RWPE1 (cell line): ENCODE measurements at regions not wholly inside any gene's neighbourhood (a gene's known extent, or its start where the extent isn't known, plus 50 kb on each side); places are given as distances from the start of the nearest gene placed in this dataset.

ENCODE experiments used
- CTCF ChIA-PET: fragments of 350-600 bp; sonication (Branson Sonifier 250); formaldehyde crosslinking; extraction: SDS; loops from one replicate; lab custom pipeline; 2021; lab: Yijun Ruan, JAX
- POLR2A ChIA-PET: fragments of 400-600 bp; formaldehyde crosslinking; extraction: SDS; loops from one replicate; lab custom pipeline; 2020; ENCODE audit warnings: antibody characterized with exemption; ENCODE audit not compliant: low non-redundant PET; lab: Yijun Ruan, JAX
- DNase-seq: peaks from one replicate; pipeline ENCODE4 v3.0.0; 2012; ENCODE audit warnings: low spot score
- H3K27ac ChIP-seq: fragments of 450-650 bp; 2 replicates; pipeline ENCODE4 v1.5.1; 2017
- TF ChIP-seq, protein P1 (sequence below): fragments of 450-650 bp; conservative IDR thresholded peaks from 2 replicates; pipeline ENCODE4 v1.5.1; 2017; ENCODE audit warnings: low read depth, mild to moderate bottlenecking

DNA sequence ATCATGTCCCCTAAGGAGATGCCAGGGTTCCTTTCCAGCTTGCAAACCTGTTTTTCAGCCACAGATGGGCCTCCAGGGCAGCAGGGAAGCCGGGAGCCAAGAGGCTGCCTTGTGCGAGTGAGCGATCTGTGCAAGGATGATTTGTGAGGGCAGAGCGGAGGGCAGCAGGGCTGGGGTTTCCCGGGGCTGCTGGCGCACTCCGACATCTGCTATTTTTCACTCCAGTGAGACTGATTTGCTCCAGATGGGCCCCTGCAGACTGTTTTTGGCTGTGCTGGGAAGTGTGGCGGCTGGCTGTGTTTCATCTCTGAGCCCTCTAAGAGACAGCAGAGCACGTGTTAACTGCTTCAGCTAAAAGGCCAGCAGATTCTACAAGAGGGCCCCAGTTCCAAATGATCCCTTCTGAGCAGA, 466.2 kb downstream of the TYW1 start:
- H3K27ac ChIP-seq = no peak overlapping the region
- ChIA-PET CTCF (no interaction called here), POLR2A (no interaction called here)
- TF ChIP-seq, protein P1, sequence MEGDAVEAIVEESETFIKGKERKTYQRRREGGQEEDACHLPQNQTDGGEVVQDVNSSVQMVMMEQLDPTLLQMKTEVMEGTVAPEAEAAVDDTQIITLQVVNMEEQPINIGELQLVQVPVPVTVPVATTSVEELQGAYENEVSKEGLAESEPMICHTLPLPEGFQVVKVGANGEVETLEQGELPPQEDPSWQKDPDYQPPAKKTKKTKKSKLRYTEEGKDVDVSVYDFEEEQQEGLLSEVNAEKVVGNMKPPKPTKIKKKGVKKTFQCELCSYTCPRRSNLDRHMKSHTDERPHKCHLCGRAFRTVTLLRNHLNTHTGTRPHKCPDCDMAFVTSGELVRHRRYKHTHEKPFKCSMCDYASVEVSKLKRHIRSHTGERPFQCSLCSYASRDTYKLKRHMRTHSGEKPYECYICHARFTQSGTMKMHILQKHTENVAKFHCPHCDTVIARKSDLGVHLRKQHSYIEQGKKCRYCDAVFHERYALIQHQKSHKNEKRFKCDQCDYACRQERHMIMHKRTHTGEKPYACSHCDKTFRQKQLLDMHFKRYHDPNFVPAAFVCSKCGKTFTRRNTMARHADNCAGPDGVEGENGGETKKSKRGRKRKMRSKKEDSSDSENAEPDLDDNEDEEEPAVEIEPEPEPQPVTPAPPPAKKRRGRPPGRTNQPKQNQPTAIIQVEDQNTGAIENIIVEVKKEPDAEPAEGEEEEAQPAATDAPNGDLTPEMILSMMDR = no peak
- DNase-seq = no peak

DNA sequence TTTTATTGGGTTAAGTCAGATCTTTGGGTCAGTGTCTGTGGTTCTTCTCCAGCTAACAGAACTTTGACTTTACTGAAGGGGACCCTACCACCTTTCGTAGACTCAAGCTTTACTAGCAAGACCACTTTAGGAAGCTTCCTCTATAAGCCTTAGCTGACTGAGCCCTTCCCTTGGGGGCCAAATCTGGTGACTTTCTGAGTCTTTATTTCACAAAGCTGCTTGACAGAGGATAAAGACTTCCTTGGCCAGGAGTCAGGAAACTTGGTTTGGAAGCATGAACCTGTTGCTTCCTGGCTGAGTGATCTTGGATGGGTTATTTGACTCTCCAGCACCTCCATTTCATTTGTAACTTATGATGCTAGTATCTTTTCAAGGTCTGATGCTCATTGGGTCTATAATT, 466.7 kb downstream of the TYW1 start:
- TF ChIP-seq, protein P1 = no peak
- POLR2A ChIA-PET = no interaction called here
- no peak overlapping the region for H3K27ac ChIP-seq
- CTCF ChIA-PET = no interaction called here
- DNase-seq = no peak

DNA sequence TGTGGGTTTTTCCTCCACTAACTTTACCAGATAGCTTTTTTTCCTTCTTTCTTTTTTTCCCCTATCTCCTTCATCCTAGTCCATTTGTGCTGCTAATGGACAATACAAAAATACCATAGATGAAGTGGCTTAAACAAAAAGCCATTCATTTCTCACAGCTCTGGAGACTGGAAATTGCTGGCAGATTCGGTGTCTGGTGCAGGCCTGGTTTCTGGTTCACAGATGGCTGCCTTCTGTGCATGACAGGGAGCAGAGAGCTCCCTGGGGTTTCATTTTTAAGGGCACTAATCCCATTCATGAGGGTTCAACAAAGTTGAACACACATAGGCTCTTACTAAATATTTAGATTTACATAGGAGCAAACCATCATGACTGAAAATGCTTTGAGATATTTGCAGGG, 467.4 kb downstream of the TYW1 start:
- CTCF ChIA-PET = interaction anchor here (0.6 kb wide), 1 partner anchor 83 kb away, joined by 5 read pairs; no protein-coding TSS in a partner anchor
- TF ChIP-seq, protein P1 = no peak
- no peak for DNase-seq
- POLR2A ChIA-PET = no interaction called here
- H3K27ac ChIP-seq = no peak overlapping the region

DNA sequence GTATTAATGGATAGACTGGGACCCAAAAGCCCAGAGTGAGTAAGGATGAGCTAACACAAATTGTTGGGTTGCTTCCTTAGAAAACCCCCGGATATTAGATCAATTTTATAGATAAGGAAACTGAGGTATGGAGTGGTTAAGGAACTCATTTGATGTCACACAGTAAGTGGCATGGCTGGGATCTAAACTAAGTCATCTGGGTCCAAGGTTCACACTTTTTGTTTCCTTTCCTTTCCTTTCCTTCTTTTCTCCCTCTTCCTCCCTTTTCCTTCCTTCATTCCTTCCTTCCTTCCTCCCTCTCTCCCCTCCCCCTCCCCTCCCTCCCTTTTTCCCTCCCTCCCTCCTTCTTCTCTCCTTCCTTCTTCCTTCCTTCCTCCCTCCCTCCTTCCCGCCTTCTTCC, 469.5 kb downstream of the TYW1 start:
- no peak for DNase-seq
- TF ChIP-seq, protein P1 = no peak
- POLR2A ChIA-PET = no interaction called here
- CTCF ChIA-PET = no interaction called here
- no peak overlapping the region for H3K27ac ChIP-seq

DNA sequence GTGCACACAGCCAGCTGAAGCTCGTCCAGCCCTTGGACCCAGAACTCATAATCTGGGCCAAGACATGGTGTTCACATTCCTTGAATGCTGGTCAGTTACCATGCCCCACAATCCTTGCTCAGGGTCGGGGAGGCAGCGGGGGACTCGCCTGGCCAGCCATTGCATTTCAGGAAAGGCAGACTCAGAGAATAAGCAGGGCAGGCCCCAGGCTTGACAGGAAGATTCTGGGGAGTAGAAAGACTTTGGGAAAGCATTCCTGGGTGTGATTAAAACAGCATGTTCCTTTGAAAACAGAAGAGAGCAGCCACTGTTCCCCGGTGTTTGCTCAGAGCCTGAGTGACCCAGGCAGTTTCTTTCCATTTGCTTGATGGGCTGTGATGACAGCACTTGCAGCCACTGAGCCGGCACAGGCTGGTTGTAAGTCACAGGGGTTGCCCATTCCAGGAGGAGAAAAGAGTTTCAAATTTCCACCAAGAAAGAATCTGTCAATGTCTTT, 473.7 kb downstream of the TYW1 start:
- no peak for DNase-seq
- CTCF ChIA-PET = no interaction called here
- POLR2A ChIA-PET = no interaction called here
- TF ChIP-seq, protein P1 = no peak
- no peak overlapping the region for H3K27ac ChIP-seq

DNA sequence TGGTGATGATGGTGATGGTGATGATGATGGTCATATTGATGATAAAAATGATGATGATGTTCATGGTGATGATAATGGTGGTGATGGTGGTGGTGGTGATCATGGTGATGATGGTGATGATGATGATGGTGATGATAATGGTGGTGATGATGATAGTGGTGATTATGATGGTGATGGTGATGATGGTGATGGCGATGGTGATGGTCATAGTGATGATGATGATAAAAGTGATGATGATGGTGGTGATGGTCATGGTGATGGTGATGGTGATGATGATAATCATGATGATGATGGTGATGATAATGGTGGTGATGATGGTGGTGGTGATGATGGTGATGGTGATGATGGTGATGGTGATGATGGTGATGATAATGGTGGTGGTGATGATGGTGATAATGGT, 478.7 kb downstream of the TYW1 start:
- ChIA-PET CTCF (no interaction called here), POLR2A (no interaction called here)
- TF ChIP-seq, protein P1 = no peak
- DNase-seq = no peak
- no peak overlapping the region for H3K27ac ChIP-seq
